ENCODE measurements at regions not wholly inside any gene's neighbourhood (a gene's known extent, or its start where the extent isn't known, plus 50 kb on each side); places are given as distances from the start of the nearest gene placed in this dataset.

- H3K27me3 ChIP-seq (ENCODE audit: insufficient read depth, low read length): no peaks in the 10 kb centered on the region
- ChIA-PET POLR2A (no interaction called here), CTCF (no interaction called here), RAD21 (ENCODE audit: low non-redundant PET in 1 of 2, low total read pairs in 2 of 2, uncharacterized antibody in 2 of 2, unreplicated experiment in 2 of 2) (no interaction called here)
- H3K9me3 ChIP-seq (ENCODE audit: control insufficient read depth in 1 of 2, insufficient read depth in 1 of 2, low read depth in 1 of 2, low read length in 2 of 2): no peaks in the 10 kb centered on the region
- H3K9me2 ChIP-seq (ENCODE audit: insufficient read depth): no peaks in the 10 kb centered on the region
- H3K36me3 ChIP-seq (ENCODE audit: control insufficient read depth in 1 of 2, insufficient read depth in 2 of 2, low read length in 2 of 2): no peaks in the 10 kb centered on the region
- no peak for ATAC-seq
- H3K27ac ChIP-seq (ENCODE audit: low read depth, low read length): no peak overlapping the region
- H2AFZ ChIP-seq (ENCODE audit: low read depth, low read length, poor library complexity, severe bottlenecking): no peak overlapping the region
- intact Hi-C loops (cut with micrococcal nuclease): no loop called here
- no peaks in the 10 kb centered on the region for H4K20me1 ChIP-seq (ENCODE audit: insufficient read depth)
- H3K4me1 ChIP-seq (ENCODE audit: control insufficient read depth in 1 of 2, insufficient read depth in 2 of 2, low read length in 2 of 2): no peaks in the 10 kb centered on the region
- H3K4me3 ChIP-seq (replicated peaks in 1 of 2; ENCODE audit: low read depth in 1 of 2, low read length in 2 of 2): no peak overlapping the region
- DNase-seq (ENCODE audit: low read depth, low spot score): no peak
- H3K79me2 ChIP-seq (ENCODE audit: insufficient read depth, low read length): no peaks in the 10 kb centered on the region
- no TSS peak for BruUV-seq (replicated peaks)
- TF ChIP-seq MAX (IDR thresholded peaks at IDR 0.05) (no peak), ATF3 (IDR thresholded peaks at IDR 0.05) (no peak)
- no peak overlapping the region for H3K9ac ChIP-seq (ENCODE audit: low read length)
- H3K4me2 ChIP-seq (ENCODE audit: low read length): no peak overlapping the region
These were observed 247.3 kb downstream of the SPATA18 start for GRCh38 chr4:52298444-52298843.

GRCh38 chr4:52299120-52299519, 248.0 kb downstream of the SPATA18 start:
- Histone ChIP-seq H3K9me2 (ENCODE audit: insufficient read depth) (no peaks in the 10 kb centered on the region), H3K9me3 (ENCODE audit: control insufficient read depth in 1 of 2, insufficient read depth in 1 of 2, low read depth in 1 of 2, low read length in 2 of 2) (no peaks in the 10 kb centered on the region), H4K20me1 (ENCODE audit: insufficient read depth) (no peaks in the 10 kb centered on the region), H3K27ac (ENCODE audit: low read depth, low read length) (no peak overlapping the region), H3K36me3 (ENCODE audit: control insufficient read depth in 1 of 2, insufficient read depth in 2 of 2, low read length in 2 of 2) (no peaks in the 10 kb centered on the region), H3K4me2 (ENCODE audit: low read length) (no peak overlapping the region), H3K27me3 (ENCODE audit: insufficient read depth, low read length) (no peaks in the 10 kb centered on the region), H3K79me2 (ENCODE audit: insufficient read depth, low read length) (no peaks in the 10 kb centered on the region), H3K4me3 (replicated peaks in 1 of 2; ENCODE audit: low read depth in 1 of 2, low read length in 2 of 2) (no peak overlapping the region), H3K9ac (ENCODE audit: low read length) (no peak overlapping the region), H3K4me1 (ENCODE audit: control insufficient read depth in 1 of 2, insufficient read depth in 2 of 2, low read length in 2 of 2) (no peaks in the 10 kb centered on the region), H2AFZ (ENCODE audit: low read depth, low read length, poor library complexity, severe bottlenecking) (no peak overlapping the region)
- RAD21 ChIA-PET (ENCODE audit: low non-redundant PET in 1 of 2, low total read pairs in 2 of 2, uncharacterized antibody in 2 of 2, unreplicated experiment in 2 of 2): no interaction called here
- intact Hi-C loops (cut with micrococcal nuclease): no loop called here
- CTCF ChIA-PET: no interaction called here
- ATAC-seq (no peak), DNase-seq (ENCODE audit: low read depth, low spot score) (no peak)
- POLR2A ChIA-PET: no interaction called here
- no TSS peak for BruUV-seq (replicated peaks)
- no peak for TF ChIP-seq POLR2AphosphoS5 (IDR thresholded peaks at IDR 0.05; ENCODE audit: low read depth, low read length)
- TF ChIP-seq JUND (IDR thresholded peaks at IDR 0.05): no peak
- TF ChIP-seq SIN3A (IDR thresholded peaks at IDR 0.05; ENCODE audit: low read depth): no peak
- TF ChIP-seq CTCF (IDR thresholded peaks at IDR 0.05 in 2 of 3, conservative IDR thresholded peaks at IDR 0.05 in 1 of 3; ENCODE audit: borderline replicate concordance in 1 of 3, insufficient read depth in 1 of 3, low read depth in 2 of 3, low read length in 2 of 3): no peak
- no peak for TF ChIP-seq TCF7L2 (IDR thresholded peaks at IDR 0.05; ENCODE audit: borderline replicate concordance, extremely low read depth, insufficient read depth, insufficient read length)
- TF ChIP-seq ZNF274 (IDR thresholded peaks at IDR 0.05; ENCODE audit: low read depth, low read length): no peak
- TF ChIP-seq POLR2A (IDR thresholded peaks at IDR 0.05; ENCODE audit: borderline replicate concordance, extremely low read depth, insufficient read depth, insufficient read length): no peak
- TF ChIP-seq CEBPB (IDR thresholded peaks at IDR 0.05; ENCODE audit: low read depth): no peak
- TF ChIP-seq REST (IDR thresholded peaks at IDR 0.05; ENCODE audit: low read depth): no peak
- TF ChIP-seq EZH2phosphoT487 (IDR thresholded peaks at IDR 0.05; ENCODE audit: borderline replicate concordance): no peak
- no peak for TF ChIP-seq EGR1 (IDR thresholded peaks at IDR 0.05; ENCODE audit: low read depth)
- TF ChIP-seq YY1 (IDR thresholded peaks at IDR 0.05; ENCODE audit: extremely low read depth, insufficient replicate concordance, low read depth, low read length): no peak
- TF ChIP-seq ZFX (IDR thresholded peaks at IDR 0.05): no peak
- no peak for TF ChIP-seq ATF3 (IDR thresholded peaks at IDR 0.05)
- TF ChIP-seq EZH2 (IDR thresholded peaks at IDR 0.05): no peak
- no peak for TF ChIP-seq SRF (IDR thresholded peaks at IDR 0.05; ENCODE audit: low read depth)
